HG03095 (cell line): ENCODE measurements at regions not wholly inside any gene's neighbourhood (a gene's known extent, or its start where the extent isn't known, plus 50 kb on each side); places are given as distances from the start of the nearest gene placed in this dataset.

ENCODE experiments used
- ATAC-seq: cut with Tn5 transposase; IDR thresholded peaks from one replicate; pipeline ENCODE4 v1.9.1; 2021; ENCODE audit warnings: moderate library complexity; ENCODE audit not compliant: unreplicated experiment

- no peak for ATAC-seq
Measured at GRCh38 chr16:52237823-52238222, 309.1 kb downstream of the TOX3 start.

DNA sequence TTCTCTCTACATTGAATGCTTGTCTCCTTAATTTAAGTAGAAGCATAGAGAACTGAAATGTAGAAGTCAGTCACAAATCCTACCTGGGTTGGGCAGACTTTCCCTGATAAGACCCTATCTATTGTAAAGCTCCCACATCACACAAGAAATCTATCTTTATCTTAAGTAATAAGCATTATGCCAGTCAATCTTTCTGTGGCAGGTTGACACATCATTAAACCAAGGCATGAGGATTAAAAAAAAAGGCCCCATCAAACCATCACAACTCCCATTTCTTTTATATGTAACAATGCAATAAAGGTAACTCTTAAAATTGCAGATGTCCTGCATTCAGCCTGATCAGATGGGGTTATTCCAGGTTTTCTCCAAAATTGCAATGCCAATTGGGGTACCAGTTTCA is 311.8 kb downstream of the TOX3 start:
- ATAC-seq = no peak

- no peak for ATAC-seq
Measured at GRCh38 chr16:52234626-52235025, 312.3 kb downstream of the TOX3 start.

- ATAC-seq = no peak
Measured at GRCh38 chr16:52229471-52229870, 317.5 kb downstream of the TOX3 start.

DNA sequence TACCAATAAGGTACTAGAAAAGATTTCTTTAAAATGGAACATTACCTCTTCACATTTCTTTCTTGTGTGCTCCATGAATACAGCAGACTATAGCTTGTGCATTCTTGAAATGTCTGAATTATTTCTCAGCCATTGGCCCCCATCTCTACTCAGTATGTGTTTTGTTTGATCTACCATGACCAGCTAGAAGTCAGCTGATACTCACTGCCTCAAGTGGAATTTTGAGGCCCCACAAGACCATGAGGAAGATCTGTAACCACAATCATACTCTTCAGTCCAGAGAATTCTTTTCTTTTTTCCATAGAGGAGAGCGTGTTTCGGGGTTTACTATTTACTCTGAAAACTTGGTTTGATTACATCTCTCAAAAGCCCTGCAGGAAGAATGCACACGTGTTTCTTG is 319.1 kb downstream of the TOX3 start:
- no peak for ATAC-seq

DNA sequence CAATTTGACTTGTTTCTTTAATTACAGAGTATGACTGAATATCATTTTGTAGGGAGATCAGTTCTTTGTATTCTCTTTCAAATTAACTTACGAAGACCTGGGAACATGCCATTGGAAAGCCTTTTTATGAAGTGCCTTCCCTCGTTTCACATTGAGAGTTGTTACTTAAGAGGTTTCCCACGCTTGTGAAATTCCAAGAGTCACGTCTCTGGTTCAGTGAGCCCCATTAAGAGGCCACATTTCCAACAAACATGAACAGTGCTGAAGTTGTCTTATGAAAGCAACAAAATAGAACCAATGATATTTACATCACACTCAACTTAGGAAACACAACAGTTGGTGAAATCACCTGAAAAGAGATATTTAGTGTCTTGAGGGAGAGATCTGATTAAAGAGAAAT is 334.1 kb downstream of the TOX3 start:
- ATAC-seq = no peak

DNA sequence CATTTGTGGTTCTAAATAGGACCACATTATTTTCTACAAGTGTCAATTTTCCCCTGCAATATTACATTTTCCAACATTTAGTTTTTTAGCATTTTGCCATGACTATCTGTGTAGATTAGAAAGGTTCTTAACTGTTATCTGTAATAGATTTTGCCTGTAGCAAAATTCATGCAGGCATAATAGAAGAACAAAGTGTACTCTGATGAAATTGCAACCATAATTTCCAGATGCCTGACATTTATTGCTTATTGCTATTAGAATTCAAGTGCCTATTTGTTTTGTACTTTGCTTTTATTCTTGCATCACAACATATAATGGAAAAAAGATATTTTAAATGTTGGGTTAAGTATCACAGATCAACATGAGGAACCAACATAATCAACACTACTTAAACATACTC is 337.7 kb downstream of the TOX3 start:
- ATAC-seq = no peak

DNA sequence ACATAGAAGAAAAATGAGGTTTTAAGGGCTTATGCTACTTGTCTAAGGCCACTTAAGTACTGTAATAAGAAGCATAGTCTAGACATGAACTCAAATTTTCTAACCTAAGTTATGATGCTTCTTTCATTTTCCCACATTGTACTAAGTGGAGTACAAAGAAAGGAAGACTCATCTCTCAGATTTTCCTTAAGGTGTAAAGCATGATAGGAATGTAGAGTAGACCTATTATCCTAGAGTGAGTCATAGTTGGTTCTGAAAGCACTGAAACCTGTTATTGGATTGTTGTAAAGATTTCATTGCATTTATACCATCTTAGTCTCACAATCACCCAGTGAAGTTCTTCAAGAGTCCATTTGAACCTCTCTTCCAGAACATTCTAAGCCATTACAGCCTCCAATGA is 343.8 kb downstream of the TOX3 start:
- ATAC-seq = no peak

- ATAC-seq = no peak
Measured at GRCh38 chr16:52193441-52193840, 353.5 kb downstream of the TOX3 start.

GRCh38 chr16:52191531-52192134 is 355.3 kb downstream of the TOX3 start:
- ATAC-seq = no peak

GRCh38 chr16:52184336-52184735 is 362.6 kb downstream of the TOX3 start:
- ATAC-seq = no peak

- no peak for ATAC-seq
Measured at GRCh38 chr16:52182840-52183239, 364.1 kb downstream of the TOX3 start.

- no peak for ATAC-seq
Measured at GRCh38 chr16:52174168-52174567, 372.8 kb downstream of the TOX3 start.

DNA sequence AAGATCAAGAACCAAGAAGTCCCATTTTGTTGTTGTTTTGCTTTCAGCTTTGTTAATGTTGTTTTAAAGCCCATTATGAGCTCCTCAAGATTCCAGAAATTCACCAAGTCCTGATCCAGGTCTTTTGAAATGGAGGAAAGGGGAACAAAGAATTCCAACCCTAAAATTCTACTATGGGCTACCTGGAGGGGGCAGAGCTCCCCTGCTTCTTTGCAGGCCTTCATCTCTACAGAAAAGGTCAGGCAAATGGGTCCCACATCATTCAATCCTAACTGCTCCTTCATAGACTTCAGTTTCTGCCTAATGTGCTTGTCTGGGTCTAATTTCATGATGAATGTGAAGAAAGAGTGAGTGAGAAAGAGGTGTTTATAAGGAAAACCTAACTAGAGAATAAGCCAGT is 375.5 kb downstream of the TOX3 start:
- ATAC-seq = no peak

DNA sequence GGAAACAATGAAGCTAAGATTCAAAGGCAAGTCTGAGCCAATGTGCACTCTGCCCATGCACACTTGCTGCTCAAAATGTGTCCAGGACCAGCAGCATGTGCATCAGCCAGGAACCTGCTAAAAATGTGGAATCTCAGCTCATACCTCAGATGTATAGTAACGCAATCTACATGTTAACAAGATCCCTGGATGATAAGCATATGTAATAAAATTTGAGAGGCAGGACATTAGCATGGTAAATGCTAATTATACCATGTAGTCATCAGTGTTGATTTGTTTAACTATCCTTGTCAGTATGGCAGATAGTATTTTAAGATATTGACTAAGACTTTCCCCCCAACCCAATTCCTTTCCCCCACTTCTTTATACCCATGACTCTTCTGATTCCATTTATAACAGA is 379.6 kb downstream of the TOX3 start:
- ATAC-seq = no peak

DNA sequence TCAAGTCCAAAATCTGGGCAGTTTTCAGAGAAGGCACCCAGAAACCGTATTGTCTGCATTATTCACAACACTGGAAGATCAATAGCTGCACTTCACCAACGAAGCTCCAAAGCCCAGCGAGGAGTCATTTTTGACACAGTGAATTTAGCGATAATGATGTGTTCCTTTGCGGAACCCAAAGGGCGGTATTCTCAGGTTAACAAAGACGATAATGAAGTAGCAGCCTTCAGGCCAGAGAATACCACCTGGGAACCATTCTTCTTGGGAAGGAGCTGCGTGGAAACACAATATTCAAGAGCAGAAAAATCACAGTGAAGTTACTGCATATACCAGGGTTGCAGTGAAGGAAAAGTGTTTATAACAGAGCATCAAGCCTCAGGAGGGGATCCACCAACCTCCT is 381.0 kb downstream of the TOX3 start:
- no peak for ATAC-seq

GRCh38 chr16:52149003-52149402 is 397.9 kb downstream of the TOX3 start:
- no peak for ATAC-seq

DNA sequence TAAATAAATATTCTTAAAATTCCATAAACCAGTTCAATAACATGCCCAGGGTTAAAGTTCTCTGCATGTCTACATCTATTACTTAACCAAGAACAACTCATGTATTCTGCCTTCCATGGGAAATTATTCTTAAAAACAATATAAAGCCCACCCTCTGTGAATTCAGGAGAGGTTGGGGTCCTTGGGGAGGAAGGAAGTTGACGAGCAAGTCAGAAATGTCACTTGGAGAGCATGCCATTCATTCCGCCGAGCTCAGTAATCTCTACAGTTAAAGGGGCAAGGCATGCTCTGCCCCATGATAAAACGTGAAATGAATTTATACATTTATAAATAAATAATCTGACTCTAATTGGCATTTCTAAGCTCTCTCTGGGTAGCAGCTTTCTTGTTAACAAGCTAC is 405.1 kb downstream of the TOX3 start:
- ATAC-seq = no peak

DNA sequence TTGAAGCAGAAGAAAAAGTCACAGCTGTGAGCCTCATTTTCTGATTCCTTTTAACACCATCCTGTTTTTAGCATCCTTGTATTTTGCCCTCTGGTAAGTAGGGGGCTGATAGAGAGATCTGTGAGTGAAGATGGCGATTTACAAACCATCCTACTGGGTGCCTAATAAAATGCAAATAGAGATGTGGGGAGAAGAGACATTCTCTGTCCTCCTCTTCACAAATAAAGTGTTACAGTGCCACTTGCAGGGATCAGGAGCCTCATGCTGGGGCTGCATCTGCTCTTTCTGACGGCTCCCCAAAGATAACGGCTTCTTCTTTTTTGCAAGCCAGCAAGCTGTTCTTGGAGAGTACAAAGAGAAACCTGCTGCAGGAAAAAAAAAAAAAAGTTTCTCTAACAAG is 418.6 kb downstream of the TOX3 start:
- no peak for ATAC-seq

- no peak for ATAC-seq
Measured at GRCh38 chr16:52123842-52124241, 423.1 kb downstream of the TOX3 start.

DNA sequence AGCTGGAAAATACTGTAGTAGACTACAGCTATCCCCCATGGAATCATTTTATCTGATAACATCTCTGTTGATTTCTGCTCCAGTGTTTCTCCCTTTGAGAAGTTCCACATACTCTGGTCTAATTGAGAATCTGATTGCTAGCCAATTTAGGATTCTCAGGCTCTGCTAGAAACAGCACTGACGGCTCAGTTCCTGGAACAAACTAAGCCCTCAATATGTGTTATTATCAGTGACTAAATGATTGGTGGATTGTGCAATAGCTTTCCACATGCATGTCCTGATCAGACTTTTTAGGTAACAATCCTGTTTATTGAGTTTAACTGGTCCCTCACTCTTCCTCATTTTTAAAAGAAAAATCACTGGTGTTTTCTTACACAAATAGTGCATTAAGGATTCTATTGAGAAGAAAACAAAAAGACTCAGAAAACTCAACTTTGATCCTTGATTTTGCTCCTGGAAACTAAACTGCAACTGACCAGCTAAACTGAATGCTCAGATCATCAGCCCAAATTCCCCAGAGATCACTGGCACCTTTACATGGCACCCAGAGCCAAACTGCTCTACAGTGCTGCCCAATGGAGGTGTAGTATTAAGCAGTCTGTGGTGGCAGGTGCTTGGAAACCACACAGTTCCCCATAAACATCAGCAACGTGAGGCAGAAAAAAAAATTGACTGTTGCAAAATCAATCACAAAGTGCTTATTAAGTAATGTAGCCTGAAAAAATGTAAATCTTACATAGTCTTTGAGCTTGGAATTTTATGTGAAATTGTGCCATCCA is 423.7 kb downstream of the TOX3 start:
- ATAC-seq = no peak

DNA sequence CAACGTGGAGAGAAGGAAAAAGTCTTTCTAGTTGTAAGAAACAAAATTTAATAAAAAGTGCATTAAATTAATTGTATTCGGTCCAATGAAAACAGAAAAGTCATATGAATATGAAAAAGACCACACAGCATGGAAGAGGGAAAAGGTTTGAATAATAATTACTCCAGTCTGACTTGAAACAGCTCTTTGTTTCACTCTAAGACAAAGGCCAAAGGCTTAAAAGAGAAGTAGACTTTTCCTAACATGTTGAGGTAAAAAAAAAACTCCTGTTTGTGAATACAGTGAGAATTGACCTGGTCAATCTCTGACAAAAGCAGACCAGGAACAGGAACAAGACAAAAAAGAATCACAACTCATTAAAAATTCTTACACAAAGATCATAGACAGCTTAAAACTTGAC is 429.8 kb downstream of the TOX3 start:
- no peak for ATAC-seq

GRCh38 chr16:52114379-52114778 is 432.6 kb downstream of the TOX3 start:
- ATAC-seq = no peak
